IPS-NIHi11 (cell line): ENCODE measurements at regions not wholly inside any gene's neighbourhood (a gene's known extent, or its start where the extent isn't known, plus 50 kb on each side); places are given as distances from the start of the nearest gene placed in this dataset.
"Not testable (repeated sequence)": the region's sequence is repeated elsewhere in the genome, so short reads cannot be mapped to it uniquely, and the experiment has no call there.

Source experiments
- DNase-seq: peaks from one replicate; pipeline ENCODE4 v3.0.0; 2012; ENCODE audit warnings: mixed read lengths, low spot score

- DNase-seq, result no peak
Observed at GRCh38 chr3:162329514-162329913, 832.9 kb downstream of the OTOL1 start.

- no peak for DNase-seq
Observed at GRCh38 chr3:162332344-162332743, 835.7 kb downstream of the OTOL1 start.

- no peak for DNase-seq
Observed at GRCh38 chr3:162334537-162334936, 837.9 kb downstream of the OTOL1 start.

GRCh38 chr3:162337630-162338029, 841.0 kb downstream of the OTOL1 start:
- DNase-seq, result no peak

GRCh38 chr3:162338514-162338913, 841.9 kb downstream of the OTOL1 start:
- DNase-seq, result no peak

- no peak for DNase-seq
Observed at GRCh38 chr3:162348912-162349311, 852.3 kb downstream of the OTOL1 start.

- DNase-seq, result no peak
Observed at GRCh38 chr3:162353414-162353813, 856.8 kb downstream of the OTOL1 start.

GRCh38 chr3:162354356-162354755, 857.7 kb downstream of the OTOL1 start:
- no peak for DNase-seq

GRCh38 chr3:162365066-162365719, 868.6 kb downstream of the OTOL1 start:
- no peak for DNase-seq

- no peak for DNase-seq
Observed at GRCh38 chr3:162366166-162366766, 869.7 kb downstream of the OTOL1 start.

- DNase-seq, result no peak
Observed at GRCh38 chr3:162367429-162368260, 871.0 kb downstream of the OTOL1 start.

- DNase-seq, result no peak
Observed at GRCh38 chr3:162368417-162368816, 871.8 kb downstream of the OTOL1 start.

GRCh38 chr3:162369306-162369705, 872.7 kb downstream of the OTOL1 start:
- DNase-seq, result no peak

- no peak for DNase-seq
Observed at GRCh38 chr3:162370141-162370540, 873.5 kb downstream of the OTOL1 start.

GRCh38 chr3:162376761-162377160, 880.2 kb downstream of the OTOL1 start:
- no peak for DNase-seq

- DNase-seq, result no peak
Observed at GRCh38 chr3:162377608-162378007, 881.0 kb downstream of the OTOL1 start.

GRCh38 chr3:162385387-162385786, 888.8 kb downstream of the OTOL1 start:
- DNase-seq, result no peak

- no peak for DNase-seq
Observed at GRCh38 chr3:162390891-162391290, 894.3 kb downstream of the OTOL1 start.

GRCh38 chr3:162391301-162391700, 894.7 kb downstream of the OTOL1 start:
- DNase-seq, result no peak

GRCh38 chr3:162395496-162395895, 898.9 kb downstream of the OTOL1 start:
- DNase-seq, result no peak

GRCh38 chr3:162398554-162398953, 901.9 kb downstream of the OTOL1 start:
- no peak for DNase-seq

GRCh38 chr3:162400697-162401096, 904.1 kb downstream of the OTOL1 start:
- DNase-seq, result no peak

- not testable (repeated sequence) for DNase-seq
Observed at GRCh38 chr3:162411556-162411955, 914.9 kb downstream of the OTOL1 start.
